ENCODE measurements at regions not wholly inside any gene's neighbourhood (a gene's known extent, or its start where the extent isn't known, plus 50 kb on each side); places are given as distances from the start of the nearest gene placed in this dataset.

- no peaks in the 10 kb centered on the region for H3K79me2 ChIP-seq (ENCODE audit: control insufficient read depth, insufficient read depth, low read length)
- H3K36me3 ChIP-seq (ENCODE audit: control insufficient read depth in 2 of 2, extremely low read depth in 1 of 2, insufficient read depth in 2 of 2, low read length in 2 of 2): no peaks in the 10 kb centered on the region
- H3K9me3 ChIP-seq (replicated peaks; ENCODE audit: control insufficient read depth, insufficient read depth, low read length): no peaks in the 10 kb centered on the region
- ChIA-PET POLR2A (interaction anchor here (0.7 kb wide), 1 partner anchor 435 kb away, joined by 3 read pairs; no protein-coding TSS in a partner anchor), CTCF (interaction anchor here (0.7 kb wide), 1 partner anchor 262 kb away, joined by 3 read pairs; no protein-coding TSS in a partner anchor)
- no TSS peak for BruUV-seq (replicated peaks)
- no peak overlapping the region for H3K9ac ChIP-seq (replicated peaks; ENCODE audit: extremely low read depth, insufficient read depth, low read length)
- H3K27ac ChIP-seq (ENCODE audit: insufficient read depth, low read depth, low read length): no peak overlapping the region
- DNase-seq (ENCODE audit: low read depth, low spot score): no peak
- no peaks in the 10 kb centered on the region for H3K9me1 ChIP-seq (replicated peaks; ENCODE audit: control insufficient read depth, extremely low read depth, insufficient read depth, low read length)
- dilution Hi-C loops (cut with MboI; ENCODE audit: extremely low pct_ligation_motif_present, low sequenced_read_pairs): no loop called here
- no peak overlapping the region for H3K4me3 ChIP-seq (replicated peaks in 1 of 3; ENCODE audit: insufficient read depth in 1 of 3, low read depth in 1 of 3, low read length in 3 of 3)
- intact Hi-C loops (cut with micrococcal nuclease): no loop called here
- no peak overlapping the region for H2AFZ ChIP-seq (ENCODE audit: low read depth, low read length)
- H4K20me1 ChIP-seq (replicated peaks; ENCODE audit: control insufficient read depth, extremely low read depth, insufficient read depth, low read length): no peaks in the 10 kb centered on the region
- no peaks in the 10 kb centered on the region for H3K27me3 ChIP-seq (ENCODE audit: control insufficient read depth in 2 of 2, insufficient read depth in 2 of 2, low read length in 2 of 2)
- no peak for FAIRE-seq
- no peaks in the 10 kb centered on the region for H3K4me1 ChIP-seq (ENCODE audit: control insufficient read depth, extremely low read depth, insufficient read depth, low read length)
- TF ChIP-seq EZH2 (IDR thresholded peaks at IDR 0.05; ENCODE audit: borderline replicate concordance, low read depth, low read length, severe bottlenecking) (no peak), MYC (IDR thresholded peaks at IDR 0.05; ENCODE audit: low read depth, low read length) (no peak), JUN (IDR thresholded peaks at IDR 0.05; ENCODE audit: borderline replicate concordance, insufficient read depth, insufficient read length, low read depth) (no peak), POLR2AphosphoS5 (IDR thresholded peaks at IDR 0.05; ENCODE audit: insufficient read depth, low read depth, low read length) (no peak), GATA2 (IDR thresholded peaks at IDR 0.05; ENCODE audit: insufficient read depth, insufficient read length, low read depth, low read length) (no peak), FOS (IDR thresholded peaks at IDR 0.05; ENCODE audit: borderline replicate concordance, insufficient read depth, low read length) (no peak), MAX (IDR thresholded peaks at IDR 0.05; ENCODE audit: insufficient read depth, insufficient read length) (no peak), CTCF (IDR thresholded peaks at IDR 0.05; ENCODE audit: extremely low read depth in 1 of 2, insufficient read depth in 1 of 2, low read depth in 1 of 2, low read length in 2 of 2) (no peak), POLR2A (IDR thresholded peaks at IDR 0.05; ENCODE audit: low read depth, low read length) (no peak)
- no peak overlapping the region for H3K4me2 ChIP-seq (ENCODE audit: insufficient read depth, low read length)
Measured at GRCh38 chr4:108498925-108499324, 121.5 kb upstream of the RPL34 start.

Measured in endothelial cell of umbilical vein (primary cell).